ENCODE measurements at regions not wholly inside any gene's neighbourhood (a gene's known extent, or its start where the extent isn't known, plus 50 kb on each side); places are given as distances from the start of the nearest gene placed in this dataset.

- H3K4me1 ChIP-seq (ENCODE audit: insufficient read depth, poor library complexity, severe bottlenecking), result peaks cover 3% of the 10 kb centered on the region
- H3K9me3 ChIP-seq (ENCODE audit: severe bottlenecking), result no peaks in the 10 kb centered on the region
- no peak overlapping the region for H3K4me3 ChIP-seq (ENCODE audit: severe bottlenecking)
- H3K36me3 ChIP-seq (ENCODE audit: low read depth), result no peaks in the 10 kb centered on the region
- no peaks in the 10 kb centered on the region for H3K27me3 ChIP-seq (ENCODE audit: insufficient read depth, poor library complexity, severe bottlenecking)
- no peak overlapping the region for H3K27ac ChIP-seq (ENCODE audit: poor library complexity, severe bottlenecking)
- ATAC-seq (ENCODE audit: low read depth) (no peak), DNase-seq (ENCODE audit: low spot score) (no peak)
- TF ChIP-seq CTCF (IDR thresholded peaks at IDR 0.05; ENCODE audit: poor library complexity, severe bottlenecking), result no peak
Observed at GRCh38 chr14:99023371-99023770, 248.6 kb downstream of the BCL11B start.

DNA sequence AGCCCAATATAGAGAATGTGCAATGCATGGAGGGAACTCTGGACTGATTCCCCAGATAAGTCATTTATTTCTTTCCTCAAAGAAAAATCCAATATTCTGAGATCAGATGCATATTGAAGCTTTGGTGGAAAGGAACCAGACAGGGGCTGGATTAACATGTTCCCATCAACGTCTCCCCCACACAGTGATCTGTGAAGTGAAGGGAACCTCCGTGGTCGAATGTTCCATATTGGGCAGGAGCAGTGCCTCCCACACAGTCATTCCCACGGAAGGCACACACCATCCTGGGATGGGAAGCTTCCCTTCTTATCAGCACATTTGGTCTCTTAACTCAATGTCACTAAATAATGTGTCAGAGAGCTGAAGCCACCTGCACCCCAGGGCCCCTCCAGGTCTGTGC lies 247.1 kb downstream of the BCL11B start:
- DNase-seq (ENCODE audit: low spot score), result peak; percentile 21
- no peaks in the 10 kb centered on the region for H3K27me3 ChIP-seq (ENCODE audit: insufficient read depth, poor library complexity, severe bottlenecking)
- H3K36me3 ChIP-seq (ENCODE audit: low read depth), result no peaks in the 10 kb centered on the region
- no peak overlapping the region for H3K4me3 ChIP-seq (ENCODE audit: severe bottlenecking)
- no peaks in the 10 kb centered on the region for H3K9me3 ChIP-seq (ENCODE audit: severe bottlenecking)
- TF ChIP-seq CTCF (IDR thresholded peaks at IDR 0.05; ENCODE audit: poor library complexity, severe bottlenecking), result no peak
- no peak for ATAC-seq (ENCODE audit: low read depth)
- H3K4me1 ChIP-seq (ENCODE audit: insufficient read depth, poor library complexity, severe bottlenecking), result peaks cover 3% of the 10 kb centered on the region
- no peak overlapping the region for H3K27ac ChIP-seq (ENCODE audit: poor library complexity, severe bottlenecking)

DNA sequence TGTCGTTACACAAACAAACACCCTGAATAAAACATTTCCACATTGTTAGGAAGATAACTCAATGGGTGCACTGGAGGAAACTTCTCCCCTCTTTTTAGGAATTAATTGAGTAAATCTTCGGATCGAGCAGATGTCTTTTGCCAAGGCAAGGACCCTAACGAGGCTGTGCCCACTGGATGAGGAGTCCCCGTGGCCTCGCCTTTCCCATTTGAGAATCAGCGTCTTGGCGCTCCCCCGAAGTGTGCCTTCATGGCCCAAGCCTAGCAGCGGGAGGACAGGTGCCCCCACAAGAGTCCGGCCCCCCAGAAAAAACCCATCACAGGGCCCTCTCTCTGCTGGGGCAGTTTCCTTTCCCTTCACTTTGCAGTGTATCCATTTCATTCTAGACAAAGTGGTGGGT lies 246.6 kb downstream of the BCL11B start:
- TF ChIP-seq CTCF (IDR thresholded peaks at IDR 0.05; ENCODE audit: poor library complexity, severe bottlenecking), result no peak
- Histone ChIP-seq H3K4me1 (ENCODE audit: insufficient read depth, poor library complexity, severe bottlenecking) (peaks cover 3% of the 10 kb centered on the region), H3K36me3 (ENCODE audit: low read depth) (no peaks in the 10 kb centered on the region), H3K27ac (ENCODE audit: poor library complexity, severe bottlenecking) (no peak overlapping the region), H3K9me3 (ENCODE audit: severe bottlenecking) (no peaks in the 10 kb centered on the region), H3K4me3 (ENCODE audit: severe bottlenecking) (no peak overlapping the region), H3K27me3 (ENCODE audit: insufficient read depth, poor library complexity, severe bottlenecking) (no peaks in the 10 kb centered on the region)
- ATAC-seq (ENCODE audit: low read depth), result no peak
- DNase-seq (ENCODE audit: low spot score), result peak; percentile 26

GRCh38 chr14:99026471-99026870 lies 245.5 kb downstream of the BCL11B start:
- no peak for DNase-seq (ENCODE audit: low spot score)

More at GRCh38 chr14:99026471-99026870, 245.5 kb downstream of the BCL11B start:
- no peak overlapping the region for H3K27ac ChIP-seq (ENCODE audit: poor library complexity, severe bottlenecking)
- H3K27me3 ChIP-seq (ENCODE audit: insufficient read depth, poor library complexity, severe bottlenecking), result no peaks in the 10 kb centered on the region
- H3K9me3 ChIP-seq (ENCODE audit: severe bottlenecking), result no peaks in the 10 kb centered on the region
- no peak for ATAC-seq (ENCODE audit: low read depth)
- H3K4me3 ChIP-seq (ENCODE audit: severe bottlenecking), result no peak overlapping the region
- TF ChIP-seq CTCF (IDR thresholded peaks at IDR 0.05; ENCODE audit: poor library complexity, severe bottlenecking), result no peak
- no peaks in the 10 kb centered on the region for H3K36me3 ChIP-seq (ENCODE audit: low read depth)
- peaks cover 3% of the 10 kb centered on the region for H3K4me1 ChIP-seq (ENCODE audit: insufficient read depth, poor library complexity, severe bottlenecking)

All from RWPE2 (cell line).